ENCODE measurements at regions not wholly inside any gene's neighbourhood (a gene's known extent, or its start where the extent isn't known, plus 50 kb on each side); places are given as distances from the start of the nearest gene placed in this dataset.

DNA sequence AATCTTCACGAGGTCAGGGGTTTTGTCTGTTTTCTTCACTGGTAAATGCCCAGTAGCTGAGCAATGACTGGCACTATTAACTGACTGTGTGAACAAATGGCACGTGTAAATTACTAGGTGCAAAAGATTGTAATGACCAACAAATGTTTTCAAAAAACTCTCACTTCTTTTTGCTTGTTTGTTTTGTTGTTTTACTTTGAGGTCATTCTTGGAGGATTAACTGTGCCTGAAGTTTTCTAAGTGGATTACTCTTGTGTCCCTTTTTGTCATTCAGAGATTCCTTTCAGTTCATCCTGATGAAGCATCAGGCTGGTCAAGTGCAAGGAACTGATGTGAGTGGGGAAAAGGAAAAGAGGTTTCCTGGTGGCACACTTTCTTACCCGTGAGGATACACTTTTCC lies 74.4 kb upstream of the PPP1R3C start:
- TF ChIP-seq, protein P1, sequence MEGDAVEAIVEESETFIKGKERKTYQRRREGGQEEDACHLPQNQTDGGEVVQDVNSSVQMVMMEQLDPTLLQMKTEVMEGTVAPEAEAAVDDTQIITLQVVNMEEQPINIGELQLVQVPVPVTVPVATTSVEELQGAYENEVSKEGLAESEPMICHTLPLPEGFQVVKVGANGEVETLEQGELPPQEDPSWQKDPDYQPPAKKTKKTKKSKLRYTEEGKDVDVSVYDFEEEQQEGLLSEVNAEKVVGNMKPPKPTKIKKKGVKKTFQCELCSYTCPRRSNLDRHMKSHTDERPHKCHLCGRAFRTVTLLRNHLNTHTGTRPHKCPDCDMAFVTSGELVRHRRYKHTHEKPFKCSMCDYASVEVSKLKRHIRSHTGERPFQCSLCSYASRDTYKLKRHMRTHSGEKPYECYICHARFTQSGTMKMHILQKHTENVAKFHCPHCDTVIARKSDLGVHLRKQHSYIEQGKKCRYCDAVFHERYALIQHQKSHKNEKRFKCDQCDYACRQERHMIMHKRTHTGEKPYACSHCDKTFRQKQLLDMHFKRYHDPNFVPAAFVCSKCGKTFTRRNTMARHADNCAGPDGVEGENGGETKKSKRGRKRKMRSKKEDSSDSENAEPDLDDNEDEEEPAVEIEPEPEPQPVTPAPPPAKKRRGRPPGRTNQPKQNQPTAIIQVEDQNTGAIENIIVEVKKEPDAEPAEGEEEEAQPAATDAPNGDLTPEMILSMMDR (conservative IDR thresholded peaks at IDR 0.05; ENCODE audit: low read depth), result no peak
- H3K27ac ChIP-seq, result no peak overlapping the region
- ChIA-PET CTCF (no interaction called here), POLR2A (ENCODE audit: low non-redundant PET) (no interaction called here)
- no peak for DNase-seq (ENCODE audit: low spot score)

DNA sequence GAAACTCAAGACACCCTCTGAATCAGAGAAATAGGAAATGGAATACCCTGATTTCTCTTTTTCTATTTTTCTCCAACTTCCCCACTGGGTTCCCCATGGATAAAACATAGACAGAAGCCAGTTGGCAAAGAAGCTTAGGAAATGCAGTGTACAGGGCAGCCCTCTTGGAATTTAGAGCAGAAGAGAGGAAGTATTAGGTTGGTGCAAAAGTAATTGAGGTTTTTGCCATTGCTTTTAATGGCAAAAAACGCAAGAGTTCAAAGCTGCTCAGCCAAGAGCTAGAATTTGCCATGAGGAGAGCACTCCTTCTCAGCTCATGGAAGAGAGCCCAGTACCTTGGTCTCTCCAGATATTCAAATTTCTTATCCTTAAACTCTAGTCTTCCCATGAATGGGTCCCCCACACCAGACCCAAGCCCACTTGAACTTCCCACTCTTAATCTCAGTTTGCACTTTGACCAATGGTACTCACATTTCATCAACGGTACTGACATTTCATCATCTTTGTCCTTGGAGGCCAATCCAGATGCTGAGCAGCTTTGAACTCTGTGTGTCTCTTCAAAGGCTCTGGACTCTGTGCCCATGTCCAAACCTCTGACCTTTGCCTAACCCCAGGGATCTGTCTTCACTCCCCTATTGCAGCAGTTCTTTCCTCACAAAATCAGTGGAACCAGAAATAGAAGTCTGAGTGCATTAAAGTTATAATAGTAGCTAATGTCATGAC lies 73.2 kb upstream of the PPP1R3C start:
- H3K27ac ChIP-seq, result no peak overlapping the region
- CTCF ChIA-PET, result no interaction called here
- no peak for DNase-seq (ENCODE audit: low spot score)
- POLR2A ChIA-PET (ENCODE audit: low non-redundant PET), result no interaction called here
- TF ChIP-seq, protein P1 (conservative IDR thresholded peaks at IDR 0.05; ENCODE audit: low read depth), result no peak

DNA sequence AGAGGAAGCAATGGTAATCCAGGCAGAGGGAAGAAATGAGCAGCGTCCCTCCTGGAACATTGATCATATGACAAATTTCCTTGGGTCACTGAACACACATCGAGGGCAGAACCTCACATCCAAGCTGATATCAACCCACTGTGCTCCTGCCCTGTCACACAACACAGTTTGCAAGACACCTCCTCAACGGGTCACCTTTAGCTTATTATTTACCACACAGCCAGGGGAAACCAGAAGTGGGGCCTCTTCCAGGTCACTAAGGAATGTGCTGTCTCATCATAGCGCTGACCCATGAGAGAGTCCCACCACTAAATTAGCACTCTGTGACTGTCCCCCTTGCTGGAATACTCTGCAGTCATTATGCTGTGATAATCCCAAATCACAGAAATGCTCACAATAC lies 69.7 kb upstream of the PPP1R3C start:
- ChIA-PET POLR2A (ENCODE audit: low non-redundant PET) (no interaction called here), CTCF (interaction anchor here (0.7 kb wide), 1 partner anchor 91 kb away, joined by 3 read pairs; no protein-coding TSS in a partner anchor)
- H3K27ac ChIP-seq, result no peak overlapping the region
- TF ChIP-seq, protein P1 (conservative IDR thresholded peaks at IDR 0.05; ENCODE audit: low read depth), result no peak
- no peak for DNase-seq (ENCODE audit: low spot score)

DNA sequence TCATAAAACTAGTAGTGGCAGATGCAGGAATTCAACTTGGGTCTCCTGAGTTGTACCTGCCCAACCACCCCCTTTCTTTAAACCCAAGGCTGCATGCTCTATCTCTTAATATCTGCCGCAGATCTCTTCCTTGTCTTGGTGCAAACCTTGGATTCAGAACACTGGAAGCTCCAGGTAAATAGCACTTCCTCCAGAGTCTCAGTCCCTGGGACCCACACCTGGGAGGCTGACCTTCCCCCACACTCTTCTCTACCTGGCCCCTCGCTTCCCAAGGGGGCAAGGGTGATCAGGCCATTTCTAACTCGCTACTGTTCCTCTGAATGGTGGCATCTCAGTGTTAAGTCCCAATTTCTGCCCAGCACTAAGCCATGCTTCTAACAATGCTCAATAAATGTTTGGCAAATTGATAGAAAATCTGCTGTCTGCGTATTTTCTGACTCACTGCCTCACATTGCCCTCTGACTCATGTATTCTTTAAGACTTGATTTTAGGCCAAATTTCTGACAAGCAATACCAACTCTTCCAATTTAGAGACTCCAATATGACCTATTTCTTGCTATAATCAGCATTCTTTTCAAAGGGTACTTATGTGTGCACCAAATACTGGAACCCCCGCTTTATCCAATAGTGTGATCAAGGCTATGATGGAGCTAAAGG lies 68.0 kb upstream of the PPP1R3C start:
- peak overlapping the region; percentile 85 for H3K27ac ChIP-seq
- peak; percentile 74 for DNase-seq (ENCODE audit: low spot score)
- CTCF ChIA-PET, result interaction anchor here (0.6 kb wide), 1 partner anchor 119 kb away, joined by 3 read pairs; no protein-coding TSS in a partner anchor
- POLR2A ChIA-PET (ENCODE audit: low non-redundant PET), result no interaction called here
- TF ChIP-seq, protein P1 (conservative IDR thresholded peaks at IDR 0.05; ENCODE audit: low read depth), result no peak

DNA sequence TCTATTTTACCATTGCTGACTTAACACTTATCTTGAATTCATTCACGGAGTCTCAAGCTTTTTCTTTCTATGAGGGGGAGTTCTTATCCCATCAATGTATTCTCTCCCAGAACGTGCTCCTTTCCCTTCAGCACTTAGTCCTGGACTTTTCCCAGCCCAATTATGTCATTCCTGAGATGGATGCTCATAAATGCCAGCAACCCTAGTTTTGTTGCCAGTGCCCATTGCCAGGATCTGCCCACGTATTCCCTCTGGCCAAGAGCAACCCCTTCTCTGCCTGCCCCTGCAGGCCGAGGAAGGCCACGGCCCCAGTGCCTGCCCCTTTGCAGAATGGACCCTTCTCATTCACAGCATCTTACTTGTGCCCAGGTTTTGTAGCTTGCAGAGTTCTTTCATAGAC lies 67.4 kb upstream of the PPP1R3C start:
- TF ChIP-seq, protein P1 (conservative IDR thresholded peaks at IDR 0.05; ENCODE audit: low read depth), result no peak
- POLR2A ChIA-PET (ENCODE audit: low non-redundant PET), result no interaction called here

DNA sequence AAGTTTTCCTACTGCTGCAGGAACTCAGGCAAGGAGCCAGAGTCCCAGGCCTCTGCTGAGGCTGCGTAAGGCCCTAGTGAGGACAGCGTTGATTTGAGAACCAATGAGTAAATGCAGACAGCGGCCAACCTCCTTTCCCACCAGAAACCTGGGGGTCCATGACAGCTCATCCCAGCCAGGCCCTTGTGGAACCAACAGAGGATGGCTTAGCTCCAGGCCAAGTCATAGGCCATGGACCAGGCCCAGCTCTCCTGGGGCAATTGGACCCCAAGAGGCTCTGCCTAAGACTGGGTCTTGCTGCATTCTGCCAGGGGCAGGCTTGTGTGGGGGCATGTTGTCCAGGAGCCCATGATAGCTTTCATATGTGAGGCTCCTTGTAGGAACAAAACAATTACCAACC lies 65.4 kb upstream of the PPP1R3C start:
- no peak overlapping the region for H3K27ac ChIP-seq
- DNase-seq (ENCODE audit: low spot score), result no peak
- CTCF ChIA-PET, result no interaction called here
- TF ChIP-seq, protein P1 (conservative IDR thresholded peaks at IDR 0.05; ENCODE audit: low read depth), result no peak
- POLR2A ChIA-PET (ENCODE audit: low non-redundant PET), result no interaction called here

More for the DNA sequence above, 67.4 kb upstream of the PPP1R3C start:
- peak overlapping the region; percentile 85 for H3K27ac ChIP-seq
- CTCF ChIA-PET, result interaction anchor here (0.6 to 0.7 kb wide), 2 partner anchors 21 to 119 kb away, joined by 3 read pairs; no protein-coding TSS in a partner anchor
- peak; percentile 30 for DNase-seq (ENCODE audit: low spot score)

Data from RWPE1 (cell line).